Lower leg skin (tissue), 3 donors: ENCODE measurements at regions not wholly inside any gene's neighbourhood (a gene's known extent, or its start where the extent isn't known, plus 50 kb on each side); places are given as distances from the start of the nearest gene placed in this dataset.

ENCODE experiments used
- POLR2A ChIP-seq, 2 donors: fragments of 450-650 bp; IDR thresholded peaks; one replicate each; pipeline ENCODE4 v1.6.1; 2016 to 2017; ENCODE audit warnings: antibody characterized with exemption in 2 of 2, mild to moderate bottlenecking in 1 of 2, moderate library complexity in 1 of 2
- TF ChIP-seq, protein P1 (sequence below), 3 donors: fragments of 450-650 bp; IDR thresholded peaks; one replicate each; pipeline ENCODE4 v1.5.1; 2016; ENCODE audit warnings: antibody characterized with exemption in 3 of 3, mild to moderate bottlenecking in 3 of 3, moderate library complexity in 2 of 3

DNA sequence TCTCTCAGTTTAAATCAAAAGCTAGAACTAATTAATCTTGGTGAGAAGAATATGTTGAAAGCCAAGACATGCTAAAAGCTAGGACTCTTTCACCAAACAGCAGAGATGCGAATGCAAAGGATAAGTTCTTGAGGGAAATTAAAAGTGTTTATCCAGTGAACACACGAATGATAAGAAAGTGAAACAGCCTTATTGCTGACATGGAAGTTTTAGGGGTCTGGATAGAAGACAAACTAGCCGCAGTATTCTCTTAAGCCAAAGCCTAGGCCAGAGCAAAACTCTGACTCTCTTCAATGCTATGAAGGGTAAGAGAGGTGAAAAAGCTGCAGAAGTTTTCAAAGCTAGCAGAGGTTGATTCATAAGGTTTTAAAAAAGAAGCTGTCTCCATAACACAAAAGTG, 103.0 kb downstream of the UFM1 start:
- TF ChIP-seq, protein P1, sequence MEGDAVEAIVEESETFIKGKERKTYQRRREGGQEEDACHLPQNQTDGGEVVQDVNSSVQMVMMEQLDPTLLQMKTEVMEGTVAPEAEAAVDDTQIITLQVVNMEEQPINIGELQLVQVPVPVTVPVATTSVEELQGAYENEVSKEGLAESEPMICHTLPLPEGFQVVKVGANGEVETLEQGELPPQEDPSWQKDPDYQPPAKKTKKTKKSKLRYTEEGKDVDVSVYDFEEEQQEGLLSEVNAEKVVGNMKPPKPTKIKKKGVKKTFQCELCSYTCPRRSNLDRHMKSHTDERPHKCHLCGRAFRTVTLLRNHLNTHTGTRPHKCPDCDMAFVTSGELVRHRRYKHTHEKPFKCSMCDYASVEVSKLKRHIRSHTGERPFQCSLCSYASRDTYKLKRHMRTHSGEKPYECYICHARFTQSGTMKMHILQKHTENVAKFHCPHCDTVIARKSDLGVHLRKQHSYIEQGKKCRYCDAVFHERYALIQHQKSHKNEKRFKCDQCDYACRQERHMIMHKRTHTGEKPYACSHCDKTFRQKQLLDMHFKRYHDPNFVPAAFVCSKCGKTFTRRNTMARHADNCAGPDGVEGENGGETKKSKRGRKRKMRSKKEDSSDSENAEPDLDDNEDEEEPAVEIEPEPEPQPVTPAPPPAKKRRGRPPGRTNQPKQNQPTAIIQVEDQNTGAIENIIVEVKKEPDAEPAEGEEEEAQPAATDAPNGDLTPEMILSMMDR (IDR thresholded peaks at IDR 0.05): no peak
- no peak for TF ChIP-seq POLR2A (IDR thresholded peaks at IDR 0.05)
